ENCODE measurements at regions not wholly inside any gene's neighbourhood (a gene's known extent, or its start where the extent isn't known, plus 50 kb on each side); places are given as distances from the start of the nearest gene placed in this dataset.

- no peak for ATAC-seq
- no peak for TF ChIP-seq POU6F1 (CRISPR knock-in tag; IDR thresholded peaks at IDR 0.05; ENCODE audit: borderline replicate concordance, low read depth)
- no peak for TF ChIP-seq TSHZ2 (CRISPR knock-in tag; IDR thresholded peaks at IDR 0.05)
- TF ChIP-seq GLIS3 (CRISPR knock-in tag; IDR thresholded peaks at IDR 0.05) = no peak
- TF ChIP-seq SNAI2 (CRISPR knock-in tag; IDR thresholded peaks at IDR 0.05) = no peak
- no peak for TF ChIP-seq CSDC2 (CRISPR knock-in tag; IDR thresholded peaks at IDR 0.05)
- TF ChIP-seq TOX (CRISPR knock-in tag; IDR thresholded peaks at IDR 0.05; ENCODE audit: borderline replicate concordance) = no peak
- no peak for TF ChIP-seq RARB (CRISPR knock-in tag; IDR thresholded peaks at IDR 0.05)
- no peak for TF ChIP-seq ZNF565 (CRISPR knock-in tag; conservative IDR thresholded peaks at IDR 0.05; ENCODE audit: low read depth)
- TF ChIP-seq ISL1 (CRISPR knock-in tag; IDR thresholded peaks at IDR 0.05) = no peak
- TF ChIP-seq CREB5 (CRISPR knock-in tag; IDR thresholded peaks at IDR 0.05; ENCODE audit: low read depth) = no peak
- TF ChIP-seq ARNTL (CRISPR knock-in tag; IDR thresholded peaks at IDR 0.05; ENCODE audit: borderline replicate concordance, low read depth) = no peak
- no peak for TF ChIP-seq PATZ1 (CRISPR knock-in tag; IDR thresholded peaks at IDR 0.05; ENCODE audit: borderline replicate concordance)
- no peak for TF ChIP-seq BACH2 (CRISPR knock-in tag; IDR thresholded peaks at IDR 0.05; ENCODE audit: borderline replicate concordance)
Measured at GRCh38 chr2:145356056-145356455, 836.1 kb upstream of the ZEB2 start.

GRCh38 chr2:145352484-145352883, 832.6 kb upstream of the ZEB2 start:
- TF ChIP-seq CSDC2 (CRISPR knock-in tag; IDR thresholded peaks at IDR 0.05) (no peak), ZC3H10 (CRISPR knock-in tag; IDR thresholded peaks at IDR 0.05) (no peak), ZNF565 (CRISPR knock-in tag; conservative IDR thresholded peaks at IDR 0.05; ENCODE audit: low read depth) (no peak), OSR1 (CRISPR knock-in tag; IDR thresholded peaks at IDR 0.05) (no peak), BACH2 (CRISPR knock-in tag; IDR thresholded peaks at IDR 0.05; ENCODE audit: borderline replicate concordance) (no peak), SNAI2 (CRISPR knock-in tag; IDR thresholded peaks at IDR 0.05) (no peak), GLIS3 (CRISPR knock-in tag; IDR thresholded peaks at IDR 0.05) (no peak)
- no peak for ATAC-seq

GRCh38 chr2:145351864-145352425, 832.0 kb upstream of the ZEB2 start:
- ATAC-seq = no peak
- TF ChIP-seq ARNTL (CRISPR knock-in tag; IDR thresholded peaks at IDR 0.05; ENCODE audit: borderline replicate concordance, low read depth) (no peak), ISL1 (CRISPR knock-in tag; IDR thresholded peaks at IDR 0.05) (no peak), ZNF70 (CRISPR knock-in tag; IDR thresholded peaks at IDR 0.05) (no peak), PATZ1 (CRISPR knock-in tag; IDR thresholded peaks at IDR 0.05; ENCODE audit: borderline replicate concordance) (no peak), CSRNP3 (CRISPR knock-in tag; IDR thresholded peaks at IDR 0.05) (no peak), TCF4 (CRISPR knock-in tag; IDR thresholded peaks at IDR 0.05; ENCODE audit: borderline replicate concordance) (no peak)
